Loucy (cell line): ENCODE measurements at regions not wholly inside any gene's neighbourhood (a gene's known extent, or its start where the extent isn't known, plus 50 kb on each side); places are given as distances from the start of the nearest gene placed in this dataset.

ENCODE experiments used
- CTCF ChIP-seq: fragments of 200-600 bp; sonication (generic); conservative IDR thresholded peaks from 2 replicates; pipeline ENCODE4 v1.5.1; 2014; ENCODE audit warnings: mild to moderate bottlenecking, antibody characterized with exemption, low read length
- EZH2phosphoT487 ChIP-seq: fragments of 200-600 bp; IDR thresholded peaks from 2 replicates; pipeline ENCODE4 v1.6.1; 2018; ENCODE audit warnings: antibody characterized with exemption, mild to moderate bottlenecking, moderate library complexity, borderline replicate concordance

GRCh38 chr14:26282578-26282977 is 315.3 kb downstream of the NOVA1 start:
- TF ChIP-seq CTCF, result no peak
- TF ChIP-seq EZH2phosphoT487, result no peak
